HCT116 (cell line): ENCODE measurements at regions not wholly inside any gene's neighbourhood (a gene's known extent, or its start where the extent isn't known, plus 50 kb on each side); places are given as distances from the start of the nearest gene placed in this dataset.
"Not testable (repeated sequence)": the region's sequence is repeated elsewhere in the genome, so short reads cannot be mapped to it uniquely, and the experiment has no call there.

Experiments
- ELF1 ChIP-seq: IDR thresholded peaks from 2 replicates; pipeline ENCODE4 v1.6.1; 2012; ENCODE audit warnings: low read depth, borderline replicate concordance
- EZH2 ChIP-seq: fragments of 200-600 bp; sonication (generic); IDR thresholded peaks from 2 replicates; pipeline ENCODE4 v1.6.1; 2017; ENCODE audit warnings: antibody characterized with exemption, mixed run types
- JUND ChIP-seq: IDR thresholded peaks from 2 replicates; pipeline ENCODE4 v1.6.1; 2012
- POLR2A ChIP-seq: IDR thresholded peaks from 2 replicates; pipeline ENCODE4 v1.7.0; 2011; ENCODE audit warnings: borderline replicate concordance; ENCODE audit not compliant: insufficient read depth, insufficient read length; ENCODE audit errors: extremely low read depth
- POLR2AphosphoS5 ChIP-seq: IDR thresholded peaks from 2 replicates; pipeline ENCODE4 v1.6.1; 2011; ENCODE audit warnings: mild to moderate bottlenecking, low read depth, low read length, moderate library complexity
- RAD21 ChIP-seq: IDR thresholded peaks from 2 replicates; pipeline ENCODE4 v1.6.1; 2012; ENCODE audit warnings: low read depth, mild to moderate bottlenecking
- SP1 ChIP-seq: IDR thresholded peaks from 2 replicates; pipeline ENCODE4 v1.6.1; 2012; ENCODE audit warnings: low read depth
- YY1 ChIP-seq: IDR thresholded peaks from 2 replicates; pipeline ENCODE4 v1.6.1; 2011; ENCODE audit warnings: low read length, low read depth, moderate library complexity, mild to moderate bottlenecking; ENCODE audit not compliant: insufficient replicate concordance; ENCODE audit errors: extremely low read depth
- ZFX ChIP-seq: fragments of 450-650 bp; IDR thresholded peaks from 2 replicates; pipeline ENCODE4 v1.6.1; 2017
- ZNF274 ChIP-seq: fragments of 200-500 bp; sonication (Bioruptor generic); IDR thresholded peaks from 2 replicates; pipeline ENCODE4 v1.6.1; 2014; ENCODE audit warnings: mild to moderate bottlenecking, low read depth, low read length, inconsistent platforms
- TF ChIP-seq, protein P1 (sequence below), 3 experiments: fragments of 200-600 bp in 1 of 3; sonication (generic) in 1 of 3; IDR thresholded peaks in 2 of 3; conservative IDR thresholded peaks in 1 of 3; 2 replicates each; pipeline ENCODE4 v1.5.1; 2012 to 2017; ENCODE audit warnings: low read depth in 2 of 3, low read length in 2 of 3, antibody characterized with exemption in 1 of 3, borderline replicate concordance in 1 of 3, control low read depth in 1 of 3, mild to moderate bottlenecking in 1 of 3, mixed read lengths in 1 of 3, mixed run types in 1 of 3, moderate library complexity in 1 of 3; ENCODE audit not compliant: insufficient read depth in 1 of 3
- TF ChIP-seq, protein P2 (sequence below): IDR thresholded peaks from 2 replicates; pipeline ENCODE4 v1.6.1; 2012
- TF ChIP-seq, protein P3 (sequence below): IDR thresholded peaks from 2 replicates; pipeline ENCODE4 v1.6.1; 2012; ENCODE audit warnings: low read depth

GRCh38 chr21:28472543-28472942 lies 520.1 kb downstream of the LTN1 start:
- TF ChIP-seq, protein P1, sequence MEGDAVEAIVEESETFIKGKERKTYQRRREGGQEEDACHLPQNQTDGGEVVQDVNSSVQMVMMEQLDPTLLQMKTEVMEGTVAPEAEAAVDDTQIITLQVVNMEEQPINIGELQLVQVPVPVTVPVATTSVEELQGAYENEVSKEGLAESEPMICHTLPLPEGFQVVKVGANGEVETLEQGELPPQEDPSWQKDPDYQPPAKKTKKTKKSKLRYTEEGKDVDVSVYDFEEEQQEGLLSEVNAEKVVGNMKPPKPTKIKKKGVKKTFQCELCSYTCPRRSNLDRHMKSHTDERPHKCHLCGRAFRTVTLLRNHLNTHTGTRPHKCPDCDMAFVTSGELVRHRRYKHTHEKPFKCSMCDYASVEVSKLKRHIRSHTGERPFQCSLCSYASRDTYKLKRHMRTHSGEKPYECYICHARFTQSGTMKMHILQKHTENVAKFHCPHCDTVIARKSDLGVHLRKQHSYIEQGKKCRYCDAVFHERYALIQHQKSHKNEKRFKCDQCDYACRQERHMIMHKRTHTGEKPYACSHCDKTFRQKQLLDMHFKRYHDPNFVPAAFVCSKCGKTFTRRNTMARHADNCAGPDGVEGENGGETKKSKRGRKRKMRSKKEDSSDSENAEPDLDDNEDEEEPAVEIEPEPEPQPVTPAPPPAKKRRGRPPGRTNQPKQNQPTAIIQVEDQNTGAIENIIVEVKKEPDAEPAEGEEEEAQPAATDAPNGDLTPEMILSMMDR (IDR thresholded peaks at IDR 0.05 in 2 of 3, conservative IDR thresholded peaks at IDR 0.05 in 1 of 3; ENCODE audit: borderline replicate concordance in 1 of 3, insufficient read depth in 1 of 3, low read depth in 2 of 3, low read length in 2 of 3): not testable (repeated sequence)
- not testable (repeated sequence) for TF ChIP-seq YY1, ZNF274, ZFX, SP1, EZH2, POLR2AphosphoS5, RAD21, POLR2A, JUND, ELF1
- TF ChIP-seq, protein P2, sequence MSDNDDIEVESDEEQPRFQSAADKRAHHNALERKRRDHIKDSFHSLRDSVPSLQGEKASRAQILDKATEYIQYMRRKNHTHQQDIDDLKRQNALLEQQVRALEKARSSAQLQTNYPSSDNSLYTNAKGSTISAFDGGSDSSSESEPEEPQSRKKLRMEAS: not testable (repeated sequence)
- TF ChIP-seq, protein P3, sequence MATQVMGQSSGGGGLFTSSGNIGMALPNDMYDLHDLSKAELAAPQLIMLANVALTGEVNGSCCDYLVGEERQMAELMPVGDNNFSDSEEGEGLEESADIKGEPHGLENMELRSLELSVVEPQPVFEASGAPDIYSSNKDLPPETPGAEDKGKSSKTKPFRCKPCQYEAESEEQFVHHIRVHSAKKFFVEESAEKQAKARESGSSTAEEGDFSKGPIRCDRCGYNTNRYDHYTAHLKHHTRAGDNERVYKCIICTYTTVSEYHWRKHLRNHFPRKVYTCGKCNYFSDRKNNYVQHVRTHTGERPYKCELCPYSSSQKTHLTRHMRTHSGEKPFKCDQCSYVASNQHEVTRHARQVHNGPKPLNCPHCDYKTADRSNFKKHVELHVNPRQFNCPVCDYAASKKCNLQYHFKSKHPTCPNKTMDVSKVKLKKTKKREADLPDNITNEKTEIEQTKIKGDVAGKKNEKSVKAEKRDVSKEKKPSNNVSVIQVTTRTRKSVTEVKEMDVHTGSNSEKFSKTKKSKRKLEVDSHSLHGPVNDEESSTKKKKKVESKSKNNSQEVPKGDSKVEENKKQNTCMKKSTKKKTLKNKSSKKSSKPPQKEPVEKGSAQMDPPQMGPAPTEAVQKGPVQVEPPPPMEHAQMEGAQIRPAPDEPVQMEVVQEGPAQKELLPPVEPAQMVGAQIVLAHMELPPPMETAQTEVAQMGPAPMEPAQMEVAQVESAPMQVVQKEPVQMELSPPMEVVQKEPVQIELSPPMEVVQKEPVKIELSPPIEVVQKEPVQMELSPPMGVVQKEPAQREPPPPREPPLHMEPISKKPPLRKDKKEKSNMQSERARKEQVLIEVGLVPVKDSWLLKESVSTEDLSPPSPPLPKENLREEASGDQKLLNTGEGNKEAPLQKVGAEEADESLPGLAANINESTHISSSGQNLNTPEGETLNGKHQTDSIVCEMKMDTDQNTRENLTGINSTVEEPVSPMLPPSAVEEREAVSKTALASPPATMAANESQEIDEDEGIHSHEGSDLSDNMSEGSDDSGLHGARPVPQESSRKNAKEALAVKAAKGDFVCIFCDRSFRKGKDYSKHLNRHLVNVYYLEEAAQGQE: not testable (repeated sequence)
